IMR-90 (cell line): ENCODE measurements at regions not wholly inside any gene's neighbourhood (a gene's known extent, or its start where the extent isn't known, plus 50 kb on each side); places are given as distances from the start of the nearest gene placed in this dataset.

ENCODE experiments used
- BHLHE40 ChIP-seq: fragments of 150-350 bp; IDR thresholded peaks from 2 replicates; pipeline ENCODE4 v1.6.1; 2016; ENCODE audit warnings: mild to moderate bottlenecking, low read depth, low read length
- CEBPB ChIP-seq: IDR thresholded peaks from 2 replicates; pipeline ENCODE4 v1.6.1; 2012; ENCODE audit warnings: low read depth, low read length, improper control_type of control experiment
- CTCF ChIP-seq: conservative IDR thresholded peaks from 2 replicates; pipeline ENCODE4 v1.5.1; 2012; ENCODE audit warnings: mild to moderate bottlenecking, low read depth, low read length, improper control_type of control experiment
- ELK1 ChIP-seq: fragments of 150-350 bp; IDR thresholded peaks from 2 replicates; pipeline ENCODE4 v1.6.1; 2016; ENCODE audit warnings: low read depth, mild to moderate bottlenecking, low read length, moderate library complexity, borderline replicate concordance
- FOS ChIP-seq: fragments of 150-350 bp; IDR thresholded peaks from 2 replicates; pipeline ENCODE4 v1.6.1; 2016; ENCODE audit warnings: low read depth, low read length
- MAZ ChIP-seq: IDR thresholded peaks from 2 replicates; pipeline ENCODE4 v1.6.1; 2012; ENCODE audit warnings: low read depth, mild to moderate bottlenecking, low read length, improper control_type of control experiment, moderate library complexity, borderline replicate concordance
- MXI1 ChIP-seq: IDR thresholded peaks from 2 replicates; pipeline ENCODE4 v1.6.1; 2012; ENCODE audit warnings: low read depth, mild to moderate bottlenecking, low read length, moderate library complexity, borderline replicate concordance
- POLR2A ChIP-seq: IDR thresholded peaks from 2 replicates; pipeline ENCODE4 v1.6.1; 2012; ENCODE audit warnings: mild to moderate bottlenecking, low read depth, low read length
- RAD21 ChIP-seq: IDR thresholded peaks from 2 replicates; pipeline ENCODE4 v1.6.1; 2012; ENCODE audit warnings: low read length, improper control_type of control experiment
- RCOR1 ChIP-seq: IDR thresholded peaks from 2 replicates; pipeline ENCODE4 v1.6.1; 2012; ENCODE audit warnings: mild to moderate bottlenecking, low read length, improper control_type of control experiment; ENCODE audit not compliant: insufficient replicate concordance
- RFX5 ChIP-seq: IDR thresholded peaks from 2 replicates; pipeline ENCODE4 v1.8.0; 2012; ENCODE audit warnings: low read depth, mild to moderate bottlenecking, low read length, moderate library complexity
- SMC3 ChIP-seq: fragments of 150-350 bp; IDR thresholded peaks from 2 replicates; pipeline ENCODE4 v1.6.1; 2016; ENCODE audit warnings: low read depth, mild to moderate bottlenecking, antibody characterized with exemption, low read length, moderate library complexity
- USF2 ChIP-seq: fragments of 150-350 bp; IDR thresholded peaks from 2 replicates; pipeline ENCODE4 v1.6.1; 2017; ENCODE audit warnings: mild to moderate bottlenecking, antibody characterized with exemption, low read length, low read depth

GRCh38 chr5:29002481-29002880, 1964.1 kb upstream of the CDH9 start:
- no peak for TF ChIP-seq CTCF
- TF ChIP-seq USF2, result no peak
- no peak for TF ChIP-seq POLR2A
- no peak for TF ChIP-seq CEBPB
- no peak for TF ChIP-seq MXI1
- TF ChIP-seq ELK1, result no peak
- TF ChIP-seq SMC3, result no peak
- TF ChIP-seq RAD21, result no peak
- TF ChIP-seq BHLHE40, result no peak
- no peak for TF ChIP-seq MAZ
- no peak for TF ChIP-seq RFX5
- TF ChIP-seq RCOR1, result no peak
- TF ChIP-seq FOS, result no peak
